Body of pancreas (tissue), 4 donors: ENCODE measurements at regions not wholly inside any gene's neighbourhood (a gene's known extent, or its start where the extent isn't known, plus 50 kb on each side); places are given as distances from the start of the nearest gene placed in this dataset.
A peak's percentile ranks its signal among the peaks of the same experiment; 100 is the strongest.

ENCODE experiments used
- POLR2A ChIP-seq, 3 donors: fragments of 450-650 bp; IDR thresholded peaks; one replicate each; pipeline ENCODE4 v1.6.1; 2016; ENCODE audit warnings: antibody characterized with exemption in 3 of 3, mild to moderate bottlenecking in 2 of 3
- TF ChIP-seq, protein P1 (sequence below), 7 experiments: fragments of 450-650 bp in 4 of 7; fragments of 200-600 bp in 3 of 7; sonication (generic) in 3 of 7; IDR thresholded peaks; one replicate each; pipeline ENCODE4 v1.5.1; 2016 to 2019; ENCODE audit warnings: antibody characterized with exemption in 7 of 7

DNA sequence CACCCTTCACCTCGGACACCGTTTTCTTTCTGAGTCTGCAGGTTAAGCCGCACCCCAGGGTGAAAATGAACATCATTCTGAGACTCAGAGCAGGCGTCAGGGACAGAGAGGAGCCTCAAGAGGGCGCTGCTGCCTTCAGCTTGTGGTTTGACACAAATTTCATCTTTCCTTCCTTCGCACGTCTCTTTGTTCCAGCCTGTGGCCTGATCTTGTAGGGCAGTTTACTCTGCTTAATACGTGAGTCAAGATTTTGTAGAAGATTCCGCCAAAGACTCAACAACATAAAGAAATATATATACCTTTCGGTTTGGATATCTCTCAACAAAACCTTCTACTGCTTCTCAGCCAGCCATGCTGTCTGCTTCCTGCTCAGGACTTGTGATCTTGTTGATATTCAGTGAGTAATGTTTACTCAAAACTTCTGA lies 329.3 kb upstream of the OR4E1 start:
- TF ChIP-seq, protein P1, sequence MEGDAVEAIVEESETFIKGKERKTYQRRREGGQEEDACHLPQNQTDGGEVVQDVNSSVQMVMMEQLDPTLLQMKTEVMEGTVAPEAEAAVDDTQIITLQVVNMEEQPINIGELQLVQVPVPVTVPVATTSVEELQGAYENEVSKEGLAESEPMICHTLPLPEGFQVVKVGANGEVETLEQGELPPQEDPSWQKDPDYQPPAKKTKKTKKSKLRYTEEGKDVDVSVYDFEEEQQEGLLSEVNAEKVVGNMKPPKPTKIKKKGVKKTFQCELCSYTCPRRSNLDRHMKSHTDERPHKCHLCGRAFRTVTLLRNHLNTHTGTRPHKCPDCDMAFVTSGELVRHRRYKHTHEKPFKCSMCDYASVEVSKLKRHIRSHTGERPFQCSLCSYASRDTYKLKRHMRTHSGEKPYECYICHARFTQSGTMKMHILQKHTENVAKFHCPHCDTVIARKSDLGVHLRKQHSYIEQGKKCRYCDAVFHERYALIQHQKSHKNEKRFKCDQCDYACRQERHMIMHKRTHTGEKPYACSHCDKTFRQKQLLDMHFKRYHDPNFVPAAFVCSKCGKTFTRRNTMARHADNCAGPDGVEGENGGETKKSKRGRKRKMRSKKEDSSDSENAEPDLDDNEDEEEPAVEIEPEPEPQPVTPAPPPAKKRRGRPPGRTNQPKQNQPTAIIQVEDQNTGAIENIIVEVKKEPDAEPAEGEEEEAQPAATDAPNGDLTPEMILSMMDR (IDR thresholded peaks at IDR 0.05), result peak in 1 of 7 experiments; percentile 6
- no peak for TF ChIP-seq POLR2A (IDR thresholded peaks at IDR 0.05)
